Endothelial cell of umbilical vein (primary cell): ENCODE measurements at regions not wholly inside any gene's neighbourhood (a gene's known extent, or its start where the extent isn't known, plus 50 kb on each side); places are given as distances from the start of the nearest gene placed in this dataset.

Experiments
- BruUV-seq: library from RNA; stranded (reverse); fragments of 400-500 nt; replicated peaks from 2 replicates; lab custom pipeline; 2021; lab: Mats Ljungman, UMichigan
- CTCF ChIA-PET: fragments of 300-600, 350-600 bp; sonication (Branson Sonifier 250); formaldehyde crosslinking; loops from one replicate; lab custom pipeline; 2021; ENCODE audit warnings: antibody characterized with exemption, inconsistent platforms; lab: Charles Lee
- POLR2A ChIA-PET: fragments of 300-600, 350-600 bp; sonication (Branson Sonifier 250); formaldehyde crosslinking; loops from one replicate; lab custom pipeline; 2021; ENCODE audit warnings: antibody characterized with exemption, inconsistent platforms; lab: Charles Lee
- DNase-seq: peaks from one replicate; pipeline ENCODE4 v3.0.0-alpha.2; 2011; ENCODE audit warnings: low read depth, low spot score
- FAIRE-seq: peaks from 2 replicates; lab custom pipeline; 2011; peaks lifted over from hg19 to GRCh38; lab: Jason Lieb, UNC
- H2AFZ ChIP-seq: 2 replicates; pipeline ENCODE4 v1.6.0; 2012; ENCODE audit warnings: low read depth, low read length, control low read depth, inconsistent platforms
- H3K27ac ChIP-seq: 2 replicates; pipeline ENCODE4 v1.5.1; 2011; ENCODE audit warnings: low read depth, mild to moderate bottlenecking, control low read depth, low read length, moderate library complexity; ENCODE audit not compliant: insufficient read depth
- H3K27me3 ChIP-seq, 2 experiments: 2 replicates each; pipeline versions ENCODE4 v1.6.0 to v1.6.1; 2011; ENCODE audit warnings: low read length in 2 of 2, mixed read lengths in 1 of 2; ENCODE audit not compliant: control insufficient read depth in 2 of 2, insufficient read depth in 2 of 2
- H3K36me3 ChIP-seq, 2 experiments: 2 replicates in 1 of 2; 3 replicates in 1 of 2; pipeline ENCODE4 v1.5.1; 2011; ENCODE audit warnings: low read length in 2 of 2, mild to moderate bottlenecking in 1 of 2, moderate library complexity in 1 of 2; ENCODE audit not compliant: control insufficient read depth in 2 of 2, insufficient read depth in 2 of 2; ENCODE audit errors: extremely low read depth in 1 of 2
- H3K4me1 ChIP-seq: 3 replicates; pipeline ENCODE4 v1.5.1; 2011; ENCODE audit warnings: mild to moderate bottlenecking, low read length; ENCODE audit not compliant: control insufficient read depth, insufficient read depth; ENCODE audit errors: extremely low read depth
- H3K4me2 ChIP-seq: 2 replicates; pipeline ENCODE4 v1.6.1; 2011; ENCODE audit warnings: low read length, control low read depth, mixed read lengths; ENCODE audit not compliant: insufficient read depth
- H3K4me3 ChIP-seq, 3 experiments: fragments of 200-600 bp in 1 of 3; sonication (generic), shearing (Covaris generic) in 1 of 3; replicated peaks in 1 of 3; 2 replicates each; pipeline ENCODE4 v1.5.1; 2011 to 2016; ENCODE audit warnings: control low read depth in 3 of 3, low read length in 3 of 3, mild to moderate bottlenecking in 2 of 3, inconsistent platforms in 1 of 3, low read depth in 1 of 3, moderate library complexity in 1 of 3; ENCODE audit not compliant: insufficient read depth in 1 of 3
- H3K79me2 ChIP-seq: 2 replicates; pipeline ENCODE4 v1.6.0; 2012; ENCODE audit warnings: low read length, inconsistent platforms; ENCODE audit not compliant: control insufficient read depth, insufficient read depth
- H3K9ac ChIP-seq: replicated peaks from 2 replicates; pipeline ENCODE3; 2011; ENCODE audit warnings: low read length, control low read depth; ENCODE audit not compliant: insufficient read depth; ENCODE audit errors: extremely low read depth
- H3K9me1 ChIP-seq: replicated peaks from 3 replicates; pipeline ENCODE4 v1.6.0; 2011; ENCODE audit warnings: mild to moderate bottlenecking, low read length; ENCODE audit not compliant: control insufficient read depth, insufficient read depth; ENCODE audit errors: extremely low read depth
- H3K9me3 ChIP-seq: replicated peaks from 2 replicates; pipeline ENCODE4 v1.5.1; 2012; ENCODE audit warnings: low read length, inconsistent platforms; ENCODE audit not compliant: control insufficient read depth, insufficient read depth
- H4K20me1 ChIP-seq: replicated peaks from 2 replicates; pipeline ENCODE3; 2011; ENCODE audit warnings: mild to moderate bottlenecking, low read length; ENCODE audit not compliant: control insufficient read depth, insufficient read depth; ENCODE audit errors: extremely low read depth
- EZH2 ChIP-seq: IDR thresholded peaks from 2 replicates; pipeline ENCODE4 v1.6.1; 2012; ENCODE audit warnings: borderline replicate concordance, low read depth, mild to moderate bottlenecking, moderate library complexity, low read length, inconsistent platforms; ENCODE audit not compliant: severe bottlenecking
- FOS ChIP-seq: IDR thresholded peaks from 2 replicates; pipeline ENCODE4 v1.6.1; 2011; ENCODE audit warnings: mild to moderate bottlenecking, low read length, moderate library complexity, borderline replicate concordance; ENCODE audit not compliant: insufficient read depth
- GATA2 ChIP-seq: IDR thresholded peaks from 2 replicates; pipeline ENCODE4 v1.7.0; 2011; ENCODE audit warnings: low read depth, mild to moderate bottlenecking, moderate library complexity, mixed read lengths, low read length; ENCODE audit not compliant: insufficient read length, insufficient read depth
- JUN ChIP-seq: IDR thresholded peaks from 2 replicates; pipeline ENCODE4 v1.6.1; 2011; ENCODE audit warnings: borderline replicate concordance, low read depth; ENCODE audit not compliant: insufficient read length, insufficient read depth
- MYC ChIP-seq: IDR thresholded peaks from one replicate; pipeline ENCODE4 v1.6.1; 2011; ENCODE audit warnings: mild to moderate bottlenecking, low read depth, low read length
- POLR2A ChIP-seq: IDR thresholded peaks from 2 replicates; pipeline ENCODE4 v1.6.1; 2012; ENCODE audit warnings: low read depth, mild to moderate bottlenecking, control low read depth, low read length
- POLR2AphosphoS5 ChIP-seq: IDR thresholded peaks from 2 replicates; pipeline ENCODE4 v1.6.1; 2012; ENCODE audit warnings: low read depth, mild to moderate bottlenecking, control low read depth, low read length, moderate library complexity; ENCODE audit not compliant: insufficient read depth
- dilution Hi-C: fragments of 300-500 bp; cut with MboI; formaldehyde crosslinking; loops from one replicate; pipeline ENCODE4 v1.15.0; 2019; ENCODE audit warnings: low sequenced_read_pairs; ENCODE audit not compliant: extremely low pct_ligation_motif_present
- intact Hi-C: fragments of 100-400 bp; cut with micrococcal nuclease; formaldehyde crosslinking; loops from one replicate; pipeline ENCODE4 v1.10.0; 2022
- TF ChIP-seq, protein P1 (sequence below), 2 donors: IDR thresholded peaks; 1 replicate in 1 of 2; 2 replicates in 1 of 2; pipeline ENCODE4 v1.5.1; 2011; ENCODE audit warnings: low read length in 2 of 2, mild to moderate bottlenecking in 2 of 2, moderate library complexity in 2 of 2, control low read depth in 1 of 2, inconsistent platforms in 1 of 2, low read depth in 1 of 2; ENCODE audit not compliant: insufficient read depth in 1 of 2; ENCODE audit errors: extremely low read depth in 1 of 2
- TF ChIP-seq, protein P2 (sequence below): IDR thresholded peaks from 2 replicates; pipeline ENCODE4 v1.6.1; 2011; ENCODE audit not compliant: insufficient read depth, insufficient read length

DNA sequence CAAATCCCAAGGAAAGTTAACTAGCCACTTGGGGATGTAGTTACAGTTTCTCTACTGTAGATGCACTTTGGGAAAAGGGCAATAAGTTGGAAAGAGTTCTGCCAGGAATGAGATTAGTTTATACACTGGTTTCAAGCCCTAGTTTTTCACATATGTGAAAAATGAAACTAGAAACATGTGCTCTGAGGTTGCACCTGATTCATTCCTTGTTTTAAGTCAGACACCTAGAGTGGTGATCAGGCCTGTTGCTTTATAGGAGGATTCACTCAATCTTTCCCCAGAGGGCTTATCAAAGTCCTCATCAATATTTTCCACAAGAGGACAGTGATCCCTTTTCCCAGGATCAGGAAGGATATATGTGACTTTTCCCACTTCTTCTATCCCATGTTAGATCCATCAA, 515.9 kb upstream of the PKN2 start:
- BruUV-seq, result no TSS peak
- no peaks in the 10 kb centered on the region for H3K9me3 ChIP-seq
- no peaks in the 10 kb centered on the region for H3K79me2 ChIP-seq
- no peaks in the 10 kb centered on the region for H3K4me1 ChIP-seq
- ChIA-PET CTCF (interaction anchor here (1.1 kb wide), 1 partner anchor 12 kb away, joined by 4 read pairs; no protein-coding TSS in a partner anchor), POLR2A (no interaction called here)
- FAIRE-seq, result no peak
- TF ChIP-seq POLR2A (no peak), GATA2 (no peak), POLR2AphosphoS5 (no peak), MYC (no peak), EZH2 (no peak), JUN (no peak), FOS (no peak)
- TF ChIP-seq, protein P1, sequence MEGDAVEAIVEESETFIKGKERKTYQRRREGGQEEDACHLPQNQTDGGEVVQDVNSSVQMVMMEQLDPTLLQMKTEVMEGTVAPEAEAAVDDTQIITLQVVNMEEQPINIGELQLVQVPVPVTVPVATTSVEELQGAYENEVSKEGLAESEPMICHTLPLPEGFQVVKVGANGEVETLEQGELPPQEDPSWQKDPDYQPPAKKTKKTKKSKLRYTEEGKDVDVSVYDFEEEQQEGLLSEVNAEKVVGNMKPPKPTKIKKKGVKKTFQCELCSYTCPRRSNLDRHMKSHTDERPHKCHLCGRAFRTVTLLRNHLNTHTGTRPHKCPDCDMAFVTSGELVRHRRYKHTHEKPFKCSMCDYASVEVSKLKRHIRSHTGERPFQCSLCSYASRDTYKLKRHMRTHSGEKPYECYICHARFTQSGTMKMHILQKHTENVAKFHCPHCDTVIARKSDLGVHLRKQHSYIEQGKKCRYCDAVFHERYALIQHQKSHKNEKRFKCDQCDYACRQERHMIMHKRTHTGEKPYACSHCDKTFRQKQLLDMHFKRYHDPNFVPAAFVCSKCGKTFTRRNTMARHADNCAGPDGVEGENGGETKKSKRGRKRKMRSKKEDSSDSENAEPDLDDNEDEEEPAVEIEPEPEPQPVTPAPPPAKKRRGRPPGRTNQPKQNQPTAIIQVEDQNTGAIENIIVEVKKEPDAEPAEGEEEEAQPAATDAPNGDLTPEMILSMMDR (IDR thresholded peaks at IDR 0.05; ENCODE audit: extremely low read depth in 1 of 2, insufficient read depth in 1 of 2, low read depth in 1 of 2, low read length in 2 of 2), result no peak
- TF ChIP-seq, protein P2, sequence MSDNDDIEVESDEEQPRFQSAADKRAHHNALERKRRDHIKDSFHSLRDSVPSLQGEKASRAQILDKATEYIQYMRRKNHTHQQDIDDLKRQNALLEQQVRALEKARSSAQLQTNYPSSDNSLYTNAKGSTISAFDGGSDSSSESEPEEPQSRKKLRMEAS, result no peak
- H3K9me1 ChIP-seq, result no peaks in the 10 kb centered on the region
- no peak overlapping the region for H3K4me3 ChIP-seq
- peaks cover 1 to 6% of the 10 kb centered on the region in 2 experiments for H3K27me3 ChIP-seq
- no peak for DNase-seq
- no peaks in the 10 kb centered on the region for H4K20me1 ChIP-seq
- intact Hi-C loops (no loop called here), dilution Hi-C loops (no loop called here)
- no peak overlapping the region for H3K27ac ChIP-seq
- no peak overlapping the region for H3K4me2 ChIP-seq
- no peak overlapping the region for H2AFZ ChIP-seq
- no peaks in the 10 kb centered on the region for H3K36me3 ChIP-seq
- H3K9ac ChIP-seq, result no peak overlapping the region
